HG02610 (cell line): ENCODE measurements at regions not wholly inside any gene's neighbourhood (a gene's known extent, or its start where the extent isn't known, plus 50 kb on each side); places are given as distances from the start of the nearest gene placed in this dataset.

Experiments used
- ATAC-seq: cut with Tn5 transposase; IDR thresholded peaks from one replicate; pipeline ENCODE4 v1.9.1; 2021; ENCODE audit warnings: mild to moderate bottlenecking, moderate library complexity; ENCODE audit not compliant: unreplicated experiment

DNA sequence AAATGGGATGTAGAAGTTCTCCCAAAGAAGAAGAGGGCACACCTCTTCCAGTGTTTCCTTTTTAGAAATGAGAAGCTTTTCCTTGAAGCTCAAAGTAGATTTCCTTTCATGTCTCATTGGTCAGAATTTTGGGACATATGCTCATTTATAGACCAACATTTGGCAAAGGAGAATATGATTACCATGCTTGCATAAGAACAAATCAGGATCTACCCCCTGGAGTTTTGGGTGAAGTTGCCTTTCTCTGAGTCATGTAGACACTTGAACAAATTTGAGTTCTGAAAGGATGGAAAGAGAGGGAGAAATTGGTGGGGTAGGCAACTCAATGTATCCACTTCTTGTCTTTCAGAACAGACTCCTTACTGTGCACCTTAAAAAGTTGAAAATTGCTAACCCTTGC is 409.0 kb downstream of the SLC4A3 start:
- no peak for ATAC-seq

DNA sequence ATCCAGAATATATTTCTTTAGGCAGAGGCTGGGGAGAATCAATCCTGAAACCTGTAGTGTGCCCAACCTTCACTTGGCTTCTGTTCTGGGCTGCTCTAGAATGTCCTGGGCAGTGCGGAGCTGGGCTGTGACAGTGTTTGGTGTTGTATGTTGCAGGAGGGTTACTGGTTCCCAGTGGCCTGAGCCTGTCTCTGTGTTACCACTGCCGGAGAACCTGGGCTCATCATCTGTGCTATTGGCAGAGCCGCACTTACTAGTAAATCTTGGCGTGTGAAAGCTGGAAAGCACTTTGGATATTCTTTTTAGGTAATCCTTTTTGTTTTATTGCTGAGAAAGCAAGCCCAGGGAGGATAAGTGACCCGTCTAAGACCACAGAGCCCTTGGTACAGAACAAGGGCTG is 412.9 kb downstream of the SLC4A3 start:
- no peak for ATAC-seq

DNA sequence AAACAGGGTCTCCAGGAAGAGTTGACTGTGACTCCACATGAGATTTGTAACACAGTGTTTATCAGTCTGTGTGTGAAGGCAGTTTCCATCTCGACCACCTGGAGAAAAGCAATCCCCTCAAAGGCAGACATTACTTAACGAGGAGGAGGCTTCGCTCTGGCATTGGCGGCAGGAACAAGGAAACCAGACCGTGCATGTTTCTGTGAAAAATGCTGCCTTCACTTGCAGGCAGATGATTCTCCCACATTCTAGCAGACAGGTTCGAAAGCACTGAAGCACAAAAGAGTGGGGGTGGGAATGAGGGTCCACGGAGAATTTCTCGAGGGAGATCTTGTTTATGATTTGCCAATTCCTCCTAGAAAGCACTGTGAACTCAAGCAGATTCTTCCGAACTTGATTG is 414.0 kb downstream of the SLC4A3 start:
- no peak for ATAC-seq

- no peak for ATAC-seq
These were observed 415.9 kb downstream of the SLC4A3 start for GRCh38 chr2:220043155-220043989.

DNA sequence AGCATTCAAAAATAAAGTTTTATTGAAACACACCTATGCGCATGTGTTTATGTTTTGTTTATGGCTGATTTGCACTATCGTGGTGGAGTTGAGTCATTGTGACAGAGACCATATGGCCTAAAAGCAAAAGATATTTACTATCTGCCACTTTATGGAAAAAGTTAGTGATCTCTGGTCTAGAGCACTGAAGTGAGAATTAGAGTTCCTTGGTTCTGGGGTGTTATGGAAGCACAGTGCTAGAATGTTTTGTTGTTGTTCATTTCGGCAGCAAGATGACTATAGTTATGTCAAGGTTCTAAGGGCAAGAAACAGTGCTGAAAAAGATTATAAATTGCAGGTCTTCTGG is 416.5 kb downstream of the SLC4A3 start:
- ATAC-seq = no peak

DNA sequence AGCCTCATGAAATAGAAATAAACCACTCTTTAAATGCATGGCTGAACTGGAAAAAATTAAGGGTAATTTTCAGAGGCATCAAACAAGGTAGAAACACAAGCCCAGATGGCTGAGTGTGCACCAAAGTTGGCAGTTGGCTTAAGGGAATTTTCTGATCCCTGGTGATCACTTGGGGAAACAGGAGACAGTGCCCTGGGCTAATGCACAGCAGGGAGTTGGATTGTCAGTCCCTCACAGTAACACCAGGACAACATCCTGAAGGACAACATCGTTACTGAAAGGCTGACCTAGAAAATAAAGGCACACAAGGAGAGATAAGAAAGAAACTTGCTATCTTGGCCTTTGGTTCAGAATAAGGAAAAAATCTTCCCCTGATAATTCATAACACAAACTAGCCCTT is 417.0 kb downstream of the SLC4A3 start:
- no peak for ATAC-seq

DNA sequence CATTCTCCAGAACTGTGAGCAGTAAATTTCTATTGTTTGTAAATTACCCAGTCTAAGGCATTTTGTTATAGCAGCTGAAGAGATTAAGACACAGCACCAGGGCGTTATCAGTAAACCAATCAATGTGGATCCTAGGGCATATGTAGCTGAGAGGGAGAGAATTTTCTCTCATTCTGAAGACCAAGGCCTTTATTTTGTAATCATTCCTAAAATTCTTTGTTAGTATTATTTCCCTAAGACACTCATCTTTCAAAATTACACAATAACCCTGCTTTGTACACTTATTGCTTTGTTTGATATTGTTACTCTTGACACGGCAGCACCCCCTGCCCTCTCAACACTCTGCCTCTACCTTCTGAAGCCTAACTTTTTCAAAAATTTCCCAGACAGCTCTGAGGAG is 419.1 kb downstream of the SLC4A3 start:
- ATAC-seq = no peak

- ATAC-seq = no peak
These were observed 424.3 kb downstream of the SLC4A3 start for GRCh38 chr2:220051716-220052115.

DNA sequence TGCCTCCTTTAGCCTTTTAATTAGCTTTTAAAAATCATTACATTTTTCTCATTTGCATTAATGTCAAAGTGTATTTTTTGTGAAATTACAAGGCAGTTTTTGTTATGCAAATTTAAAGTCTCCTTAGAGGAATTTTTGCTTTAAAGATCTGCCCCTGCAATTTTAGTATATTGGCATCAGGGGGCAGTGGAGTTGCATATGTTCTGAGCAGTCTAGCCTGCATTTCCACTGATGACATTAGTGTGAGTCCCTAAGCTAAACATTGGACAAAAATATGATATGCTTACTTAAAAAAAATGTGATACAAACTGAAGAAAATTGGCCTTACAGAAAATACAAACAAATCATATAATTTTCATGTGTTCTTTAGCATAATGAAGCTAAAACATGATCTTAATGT is 426.5 kb downstream of the SLC4A3 start:
- ATAC-seq = no peak

- no peak for ATAC-seq
These were observed 430.0 kb downstream of the SLC4A3 start for GRCh38 chr2:220057391-220057790.

- ATAC-seq = no peak
These were observed 430.5 kb downstream of the SLC4A3 start for GRCh38 chr2:220057916-220058315.

GRCh38 chr2:220064111-220065030 is 436.9 kb downstream of the SLC4A3 start:
- no peak for ATAC-seq

- no peak for ATAC-seq
These were observed 438.2 kb downstream of the SLC4A3 start for GRCh38 chr2:220065581-220065980.

DNA sequence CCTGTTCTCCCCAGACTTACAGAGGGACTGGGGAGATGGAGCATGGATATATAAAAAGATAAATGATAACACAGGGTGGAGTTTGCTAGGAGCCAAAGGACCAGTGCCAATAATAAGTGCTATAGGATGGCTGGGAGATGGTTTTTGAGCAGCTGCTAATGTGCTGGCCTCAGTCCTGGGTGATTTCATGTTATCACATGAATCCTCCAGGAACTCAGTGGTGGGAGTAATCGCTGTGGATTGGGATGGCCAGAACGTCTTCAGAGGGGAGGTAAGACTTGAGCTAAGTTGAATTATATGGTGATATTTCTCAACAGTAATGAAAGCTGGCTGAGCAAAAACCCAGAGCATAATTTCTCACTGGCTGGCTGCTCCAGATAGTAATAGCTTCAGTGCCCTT is 441.4 kb downstream of the SLC4A3 start:
- ATAC-seq = no peak

DNA sequence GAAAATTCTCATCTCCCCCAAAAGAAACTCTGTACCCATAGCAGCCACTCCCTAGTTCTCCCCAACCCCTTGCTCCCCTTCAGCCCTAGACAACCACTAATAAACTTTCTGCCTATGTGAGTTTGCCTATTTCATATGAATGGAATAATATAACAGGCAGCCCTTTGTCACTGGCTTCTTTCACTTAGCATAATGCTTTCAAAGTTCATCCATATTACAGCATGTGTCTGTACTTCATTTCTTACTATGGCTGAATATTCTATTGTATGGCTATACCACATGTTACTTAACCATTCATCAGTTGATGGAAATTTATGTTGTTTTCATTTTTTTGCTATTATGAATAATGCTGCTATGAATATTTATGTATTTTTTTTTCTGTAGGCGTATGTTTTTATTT is 442.9 kb downstream of the SLC4A3 start:
- ATAC-seq = no peak

DNA sequence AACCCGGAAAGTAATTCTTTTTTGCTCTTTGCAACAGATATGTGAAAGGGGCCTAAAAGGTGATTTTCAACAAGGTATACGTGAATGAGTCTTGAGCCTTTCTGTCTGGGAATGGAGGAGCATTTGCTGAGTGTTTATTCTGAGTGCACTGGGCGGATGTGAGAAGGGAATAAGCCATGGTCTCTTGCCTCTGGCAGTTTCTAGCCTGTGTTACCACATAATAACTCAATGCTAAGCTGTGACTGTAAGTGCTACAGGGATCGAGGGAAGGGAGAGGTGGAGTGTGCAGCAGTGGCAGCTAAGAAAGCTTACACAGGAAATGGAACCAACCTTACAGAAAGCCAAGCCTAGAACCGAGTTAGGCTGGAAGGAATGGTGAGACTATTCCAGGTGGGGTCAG is 444.3 kb downstream of the SLC4A3 start:
- no peak for ATAC-seq

GRCh38 chr2:220072669-220073220 is 445.3 kb downstream of the SLC4A3 start:
- ATAC-seq = no peak

DNA sequence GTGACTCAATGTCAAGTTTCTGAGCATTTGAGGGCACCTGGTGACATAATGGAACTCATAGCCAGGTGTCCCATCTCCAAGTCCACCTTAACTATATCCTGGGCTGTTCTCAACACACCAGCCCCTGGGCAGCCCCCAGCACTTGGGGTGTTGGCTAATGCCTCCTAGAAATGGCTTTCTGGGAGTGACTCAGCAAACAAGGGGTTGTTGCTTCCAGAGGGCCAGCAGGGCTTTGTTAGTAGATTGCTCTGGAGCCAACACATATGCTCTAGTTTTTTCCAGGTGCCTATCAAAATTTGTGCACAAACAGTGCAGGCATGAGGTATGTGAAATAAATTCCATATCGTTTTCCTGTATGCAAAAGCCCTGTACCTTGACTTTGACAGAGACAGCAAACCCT is 448.4 kb downstream of the SLC4A3 start:
- ATAC-seq = no peak

DNA sequence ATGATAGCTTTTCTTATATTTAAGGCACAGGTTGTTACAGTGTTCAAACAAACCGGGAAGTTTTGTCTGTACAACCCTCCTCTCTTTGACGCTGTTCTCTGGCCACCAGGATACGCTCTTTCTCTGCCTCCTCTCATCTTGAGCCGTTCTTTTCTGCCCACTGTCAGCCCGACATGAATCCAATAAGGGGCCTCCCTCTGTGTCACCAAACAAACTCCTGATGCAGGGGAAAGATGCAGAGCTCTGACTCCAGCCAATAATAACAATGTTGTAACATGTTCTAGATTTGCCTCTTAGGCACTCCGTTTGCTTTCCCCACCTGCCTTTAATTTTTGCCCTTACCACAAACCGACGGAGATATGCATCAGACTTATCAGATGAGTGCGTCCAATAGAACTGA is 449.3 kb downstream of the SLC4A3 start:
- ATAC-seq = no peak

- ATAC-seq = no peak
These were observed 450.1 kb downstream of the SLC4A3 start for GRCh38 chr2:220077488-220077887.

DNA sequence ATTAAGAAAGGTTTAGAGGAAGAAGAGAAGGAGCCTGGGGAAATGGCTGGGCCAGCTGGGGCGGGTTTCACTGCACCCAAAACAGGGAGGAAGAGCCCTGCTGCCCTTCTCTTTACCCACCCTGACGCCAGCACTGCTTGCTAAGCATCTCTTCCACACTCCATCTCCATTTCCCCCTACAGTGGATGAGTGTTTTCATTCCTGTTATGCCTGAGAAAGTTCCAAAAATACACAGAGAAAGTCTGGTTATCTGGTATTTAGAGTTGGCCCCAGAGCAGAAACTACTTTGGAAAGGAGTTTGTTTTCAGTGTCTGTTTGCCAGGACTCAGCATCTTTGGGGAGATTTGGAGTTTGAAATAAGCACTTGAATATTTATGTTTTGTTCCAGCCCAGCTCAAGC is 451.0 kb downstream of the SLC4A3 start:
- ATAC-seq = no peak

- no peak for ATAC-seq
These were observed 452.2 kb downstream of the SLC4A3 start for GRCh38 chr2:220079595-220079994.
